H9 (cell line): ENCODE measurements at regions not wholly inside any gene's neighbourhood (a gene's known extent, or its start where the extent isn't known, plus 50 kb on each side); places are given as distances from the start of the nearest gene placed in this dataset.

Experiments used
- DNase-seq: peaks from one replicate; pipeline ENCODE4 v3.0.0-alpha.2; 2017
- H2AFZ ChIP-seq: one replicate; pipeline ENCODE4 v1.6.1; 2013; ENCODE audit warnings: mild to moderate bottlenecking, low read length, control low read depth, moderate library complexity
- H2AK5ac ChIP-seq: 2 replicates; pipeline ENCODE4 v1.6.1; 2013; ENCODE audit warnings: low read length, control low read depth, mixed read lengths; ENCODE audit not compliant: insufficient read length
- H2BK120ac ChIP-seq: one replicate; pipeline ENCODE4 v1.6.1; 2013; ENCODE audit warnings: low read depth, mild to moderate bottlenecking, low read length, control low read depth, inconsistent platforms; ENCODE audit not compliant: poor library complexity, severe bottlenecking
- H2BK12ac ChIP-seq: 2 replicates; pipeline ENCODE4 v1.6.1; 2013; ENCODE audit warnings: low read length, control low read depth, mixed read lengths, low read depth; ENCODE audit not compliant: insufficient read length
- H2BK15ac ChIP-seq: 2 replicates; pipeline ENCODE4 v1.6.1; 2013; ENCODE audit warnings: low read depth, low read length, control low read depth
- H2BK20ac ChIP-seq: one replicate; pipeline ENCODE4 v1.6.1; 2013; ENCODE audit warnings: low read depth, mild to moderate bottlenecking, low read length, control low read depth, inconsistent platforms; ENCODE audit not compliant: poor library complexity, severe bottlenecking
- H2BK5ac ChIP-seq: 2 replicates; pipeline ENCODE4 v1.6.1; 2013; ENCODE audit warnings: low read length, control low read depth, mixed read lengths; ENCODE audit not compliant: insufficient read length
- H3K14ac ChIP-seq: 2 replicates; pipeline ENCODE4 v1.6.1; 2013; ENCODE audit warnings: low read length, control low read depth; ENCODE audit not compliant: insufficient read depth
- H3K18ac ChIP-seq: 2 replicates; pipeline ENCODE4 v1.6.1; 2013; ENCODE audit warnings: low read depth, mild to moderate bottlenecking, mixed read lengths, low read length, control low read depth; ENCODE audit not compliant: insufficient read length
- H3K23ac ChIP-seq: 2 replicates; pipeline ENCODE4 v1.6.1; 2013; ENCODE audit warnings: low read length, control low read depth, mixed read lengths, low read depth; ENCODE audit not compliant: insufficient read length
- H3K23me2 ChIP-seq: 2 replicates; pipeline ENCODE4 v1.6.1; 2013; ENCODE audit warnings: low read depth, mild to moderate bottlenecking, mixed read lengths, low read length, control low read depth; ENCODE audit not compliant: insufficient read length, poor library complexity, severe bottlenecking
- H3K27ac ChIP-seq: 2 replicates; pipeline ENCODE4 v1.5.1; 2013; ENCODE audit warnings: low read length, control low read depth, mixed read lengths, low read depth; ENCODE audit not compliant: insufficient read length
- H3K27me3 ChIP-seq: 2 replicates; pipeline ENCODE4 v1.6.1; 2013; ENCODE audit warnings: low read length, control low read depth, inconsistent platforms; ENCODE audit not compliant: insufficient read depth
- H3K4ac ChIP-seq: 2 replicates; pipeline ENCODE4 v1.6.1; 2013; ENCODE audit warnings: low read depth, mild to moderate bottlenecking, control low read depth, inconsistent platforms, low read length, moderate library complexity
- H3K4me1 ChIP-seq: 2 replicates; pipeline ENCODE4 v1.6.1; 2013; ENCODE audit warnings: low read length, control low read depth, inconsistent platforms; ENCODE audit not compliant: insufficient read depth
- H3K4me2 ChIP-seq: 2 replicates; pipeline ENCODE4 v1.6.1; 2013; ENCODE audit warnings: low read length, control low read depth, mixed read lengths; ENCODE audit not compliant: insufficient read length, insufficient read depth
- H3K56ac ChIP-seq: 2 replicates; pipeline ENCODE4 v1.6.1; 2013; ENCODE audit warnings: low read depth, mild to moderate bottlenecking, mixed read lengths, low read length, control low read depth; ENCODE audit not compliant: insufficient read length
- H3K79me1 ChIP-seq: 2 replicates; pipeline ENCODE4 v1.6.1; 2013; ENCODE audit warnings: low read depth, mild to moderate bottlenecking, moderate library complexity, low read length, control low read depth, inconsistent platforms; ENCODE audit not compliant: insufficient read depth, poor library complexity, severe bottlenecking
- H3K79me2 ChIP-seq: 2 replicates; pipeline ENCODE4 v1.6.1; 2013; ENCODE audit warnings: low read length, control low read depth, inconsistent platforms; ENCODE audit not compliant: insufficient read depth
- H3K9ac ChIP-seq: 2 replicates; pipeline ENCODE4 v1.6.1; 2013; ENCODE audit warnings: low read length, control low read depth, mixed read lengths; ENCODE audit not compliant: insufficient read length; ENCODE audit errors: extremely low read depth
- H3K9me3 ChIP-seq: one replicate; pipeline ENCODE4 v1.6.1; 2013; ENCODE audit warnings: low read depth, low read length, inconsistent platforms; ENCODE audit not compliant: control insufficient read depth
- H3T11ph ChIP-seq: one replicate; pipeline ENCODE4 v1.6.1; 2013; ENCODE audit warnings: mild to moderate bottlenecking, low read length, control low read depth, inconsistent platforms
- H4K20me1 ChIP-seq: one replicate; pipeline ENCODE4 v1.6.1; 2013; ENCODE audit not compliant: control insufficient read depth, insufficient read length, insufficient read depth
- H4K5ac ChIP-seq: 2 replicates; pipeline ENCODE4 v1.6.1; 2013; ENCODE audit warnings: low read depth, mild to moderate bottlenecking, mixed read lengths, low read length, control low read depth; ENCODE audit not compliant: insufficient read length
- H4K8ac ChIP-seq: replicated peaks from 2 replicates; pipeline ENCODE4 v1.6.1; 2013; ENCODE audit warnings: low read length, control low read depth, mixed read lengths, low read depth; ENCODE audit not compliant: insufficient read length
- H4K91ac ChIP-seq: 2 replicates; pipeline ENCODE4 v1.6.1; 2013; ENCODE audit warnings: low read depth, mild to moderate bottlenecking, moderate library complexity, mixed read lengths, low read length, control low read depth; ENCODE audit not compliant: insufficient read length
- H3K27ac Mint-ChIP-seq, 3 experiments: 2 replicates in 2 of 3; 3 replicates in 1 of 3; pipeline ENCODE4 v1.8.0; 2020 to 2021; ENCODE audit warnings: mixed read lengths in 3 of 3, mild to moderate bottlenecking in 1 of 3, moderate library complexity in 1 of 3
- H3K27me3 Mint-ChIP-seq: 2 replicates; pipeline ENCODE4 v1.8.0; 2021; ENCODE audit warnings: low read depth, mild to moderate bottlenecking, moderate library complexity, mixed read lengths
- H3K36me3 Mint-ChIP-seq, 3 experiments: 2 replicates in 2 of 3; 3 replicates in 1 of 3; pipeline ENCODE4 v1.8.0; 2020 to 2021; ENCODE audit warnings: low read depth in 3 of 3, mixed read lengths in 3 of 3; ENCODE audit not compliant: insufficient read depth in 1 of 3
- H3K4me1 Mint-ChIP-seq, 2 experiments: 2 replicates each; pipeline ENCODE4 v1.8.0; 2020; ENCODE audit warnings: mixed read lengths in 2 of 2
- H3K4me3 Mint-ChIP-seq, 2 experiments: 2 replicates in 1 of 2; 3 replicates in 1 of 2; pipeline ENCODE4 v1.8.0; 2020 to 2021; ENCODE audit warnings: mild to moderate bottlenecking in 2 of 2, mixed read lengths in 2 of 2, moderate library complexity in 1 of 2
- H3K9me3 Mint-ChIP-seq, 2 experiments: 2 replicates in 1 of 2; 3 replicates in 1 of 2; pipeline ENCODE4 v1.8.0; 2020; ENCODE audit warnings: mild to moderate bottlenecking in 2 of 2, mixed read lengths in 2 of 2, moderate library complexity in 1 of 2
- CTCF ChIP-seq: fragments of 200-600 bp; sonication (generic); conservative IDR thresholded peaks from 3 replicates; pipeline ENCODE4 v1.8.0; 2021; ENCODE audit warnings: antibody characterized with exemption, mild to moderate bottlenecking
- WGBS: extraction: QIAGEN DNeasy Blood & Tissue Kit; methylation state at CpG from one replicate; pipeline ENCODE4 v1.1.7; 2013; ENCODE audit warnings: missing lambda C conversion rate, low lambda C conversion rate, mixed read lengths; ENCODE audit not compliant: insufficient read length; ENCODE audit errors: extremely low coverage; 5-methylcytosine and 5-hydroxymethylcytosine counted together

GRCh38 chr3:148255981-148256969 lies 441.4 kb upstream of the AGTR1 start:
- WGBS: no CpG with 5 or more reads among the region's 6 CpGs
- peaks cover 3 to 6% of the 10 kb centered on the region in 2 experiments; a peak in 3 of 4 replicates for H3K4me1 Mint-ChIP-seq

More at GRCh38 chr3:148255981-148256969, 441.4 kb upstream of the AGTR1 start:
- no peak overlapping the region for H3K23ac ChIP-seq
- H2BK120ac ChIP-seq: no peak overlapping the region
- H2AK5ac ChIP-seq: no peak overlapping the region
- H2BK5ac ChIP-seq: no peak overlapping the region
- H3K36me3 Mint-ChIP-seq: peaks cover 0 to 17% (median 4%) of the 10 kb centered on the region in 3 experiments; a peak in 4 of 7 replicates
- no peaks in the 10 kb centered on the region for H3K9me3 ChIP-seq
- H2BK20ac ChIP-seq: no peak overlapping the region
- no peak overlapping the region for H4K91ac ChIP-seq
- no peak overlapping the region for H3K4me3 Mint-ChIP-seq
- H2AFZ ChIP-seq: no peak overlapping the region
- TF ChIP-seq CTCF: no peak
- H3T11ph ChIP-seq: no peak overlapping the region
- no peak overlapping the region for H4K5ac ChIP-seq
- H3K9ac ChIP-seq: no peak overlapping the region
- H3K23me2 ChIP-seq: no peaks in the 10 kb centered on the region
- no peak overlapping the region for H3K14ac ChIP-seq
- no peaks in the 10 kb centered on the region for H4K20me1 ChIP-seq
- no peak overlapping the region for H2BK12ac ChIP-seq
- no peak overlapping the region for H3K27ac Mint-ChIP-seq
- no peaks in the 10 kb centered on the region for H3K79me2 ChIP-seq
- no peaks in the 10 kb centered on the region for H3K27me3 Mint-ChIP-seq
- H3K9me3 Mint-ChIP-seq: peaks cover 10 to 13% of the 10 kb centered on the region in 2 experiments; a peak in 4 of 5 replicates
- no peak overlapping the region for H4K8ac ChIP-seq
- DNase-seq: no peak
- H3K4me1 ChIP-seq: no peaks in the 10 kb centered on the region
- no peak overlapping the region for H3K4me2 ChIP-seq
- no peak overlapping the region for H3K4ac ChIP-seq
- no peak overlapping the region for H3K18ac ChIP-seq
- no peak overlapping the region for H3K56ac ChIP-seq
- H3K79me1 ChIP-seq: no peaks in the 10 kb centered on the region
- H3K27me3 ChIP-seq: no peaks in the 10 kb centered on the region
- H3K27ac ChIP-seq: no peak overlapping the region
- H2BK15ac ChIP-seq: no peak overlapping the region
